HG02885 (cell line): ENCODE measurements at regions not wholly inside any gene's neighbourhood (a gene's known extent, or its start where the extent isn't known, plus 50 kb on each side); places are given as distances from the start of the nearest gene placed in this dataset.
"Not testable (repeated sequence)": the region's sequence is repeated elsewhere in the genome, so short reads cannot be mapped to it uniquely, and the experiment has no call there.

Source experiments
- ATAC-seq: cut with Tn5 transposase; IDR thresholded peaks from one replicate; pipeline ENCODE4 v1.9.1; 2021; ENCODE audit warnings: mild to moderate bottlenecking; ENCODE audit not compliant: unreplicated experiment, poor library complexity

DNA sequence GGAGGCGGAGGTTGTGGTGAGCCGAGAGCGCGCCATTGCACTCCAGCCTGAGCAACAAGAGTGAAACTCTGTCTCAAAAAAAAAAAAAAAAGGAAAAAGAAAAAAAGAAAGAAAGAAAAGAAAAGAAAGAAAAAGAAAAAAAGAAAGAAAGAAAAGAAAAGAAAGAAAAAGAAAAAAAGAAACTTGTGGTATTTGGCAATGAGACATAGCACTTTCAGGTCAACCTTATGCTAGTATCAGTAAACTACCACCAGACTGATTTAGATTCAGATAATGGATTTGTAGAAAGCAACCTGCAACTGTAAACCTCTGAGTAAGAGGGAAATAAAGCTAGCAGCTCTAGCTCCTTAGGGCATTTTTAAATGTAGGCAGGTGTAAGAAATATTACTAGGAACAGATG lies 144.0 kb upstream of the ZNF608 start:
- ATAC-seq: not testable (repeated sequence)

DNA sequence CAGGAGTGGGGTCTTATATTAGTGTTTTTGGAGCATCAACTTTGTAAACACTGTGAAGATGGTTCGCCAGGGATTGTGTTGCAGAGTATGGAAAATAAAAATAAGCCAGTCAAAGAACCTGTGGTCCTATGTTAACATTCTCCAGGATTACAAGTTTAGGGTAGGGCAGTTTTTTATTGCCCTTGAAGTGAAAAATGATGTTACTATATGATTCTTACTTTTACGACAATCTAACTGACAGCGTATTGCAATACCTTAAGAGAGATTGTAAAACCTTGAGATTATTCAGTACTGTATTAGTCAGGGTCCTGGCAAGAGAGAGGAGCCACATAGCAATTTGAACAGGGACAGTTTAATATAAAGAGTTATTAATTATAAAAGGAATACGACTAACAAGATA lies 144.7 kb upstream of the ZNF608 start:
- ATAC-seq: no peak

DNA sequence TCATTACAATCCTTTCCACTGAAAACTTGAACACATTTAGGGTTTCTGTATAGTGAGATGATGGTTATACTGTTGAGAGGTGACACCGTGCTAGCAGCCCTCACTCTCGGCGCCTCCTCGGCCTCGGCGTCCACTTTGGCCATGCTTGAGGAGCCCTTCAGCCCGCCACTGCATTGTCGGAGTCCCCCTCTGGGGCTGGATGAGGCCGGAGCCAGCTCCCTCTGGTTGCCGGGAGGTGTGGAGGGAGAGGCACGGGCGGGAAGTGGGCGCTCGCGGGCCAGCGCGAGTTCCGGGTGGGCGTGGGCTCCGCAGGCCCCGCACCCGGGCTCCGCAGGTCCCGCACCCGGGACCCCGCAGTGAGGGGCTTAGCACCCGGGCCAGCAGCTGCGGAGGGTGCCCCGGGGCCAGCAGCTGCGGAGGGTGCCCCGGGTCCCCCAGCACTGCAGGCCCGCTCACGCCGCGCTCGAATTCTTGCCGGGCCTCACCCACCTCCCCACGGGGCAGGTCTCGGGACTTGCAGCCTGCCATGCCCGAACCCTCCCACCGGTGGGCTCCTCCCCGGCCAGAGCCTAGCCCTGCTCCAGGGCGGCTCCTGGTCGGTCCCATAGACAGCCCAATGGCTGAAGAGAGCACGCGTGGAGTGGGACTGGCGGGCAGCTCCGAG lies 145.9 kb upstream of the ZNF608 start:
- ATAC-seq: no peak

DNA sequence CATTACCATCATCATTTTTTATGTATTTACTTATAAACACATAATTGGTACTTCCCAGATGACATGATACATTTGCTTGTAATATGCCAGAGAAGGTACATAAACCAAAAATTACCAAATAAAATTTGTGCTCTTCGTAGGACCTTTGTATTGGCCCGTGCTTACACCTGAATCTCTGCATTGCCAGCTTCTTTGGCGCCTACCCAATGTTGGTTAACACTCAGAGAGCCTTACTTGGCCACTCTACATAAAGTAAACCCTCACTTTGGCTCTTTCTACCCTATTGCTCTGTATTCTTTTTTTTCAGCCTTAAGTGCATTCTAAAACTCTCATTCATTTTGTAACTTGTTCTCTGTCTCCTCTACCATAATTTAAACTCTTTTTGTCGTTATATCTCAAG lies 148.1 kb upstream of the ZNF608 start:
- ATAC-seq: no peak

DNA sequence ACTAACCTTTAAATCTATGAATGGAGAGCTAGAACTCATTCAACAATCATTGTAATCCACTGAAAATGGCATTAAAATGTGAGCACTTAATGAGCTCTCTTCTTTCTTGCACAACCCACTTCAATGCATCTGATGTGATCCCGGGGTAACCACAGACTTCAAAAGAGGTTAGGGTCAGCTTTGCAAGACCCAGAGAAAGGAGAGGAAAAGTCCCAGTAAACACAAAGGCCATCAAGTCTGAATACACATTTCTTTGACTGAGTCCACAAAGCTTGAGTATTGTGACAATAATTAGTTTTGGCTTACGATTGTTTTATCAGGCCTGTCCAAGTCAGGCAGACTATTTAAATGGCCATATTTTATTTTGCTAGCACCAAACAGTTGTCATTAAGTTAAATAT lies 148.8 kb upstream of the ZNF608 start:
- ATAC-seq: no peak

DNA sequence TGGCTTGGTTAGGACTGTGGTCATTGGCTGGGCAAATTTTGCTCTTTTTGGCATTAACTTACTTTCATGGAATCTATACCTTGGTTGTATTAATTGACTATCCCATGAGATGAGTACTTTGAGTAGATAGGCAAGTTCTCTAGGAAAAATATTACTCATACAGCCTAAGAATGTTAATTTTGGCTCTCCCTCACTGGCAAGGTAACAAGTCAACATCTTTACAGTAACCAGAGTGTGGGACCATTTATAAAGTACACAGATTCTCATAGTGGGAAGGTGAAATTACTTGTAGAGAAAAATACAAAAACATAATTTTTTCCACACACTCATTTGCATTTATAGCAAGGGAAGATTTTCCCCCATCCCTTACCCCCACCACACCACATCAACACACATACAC lies 154.6 kb upstream of the ZNF608 start:
- no peak for ATAC-seq

DNA sequence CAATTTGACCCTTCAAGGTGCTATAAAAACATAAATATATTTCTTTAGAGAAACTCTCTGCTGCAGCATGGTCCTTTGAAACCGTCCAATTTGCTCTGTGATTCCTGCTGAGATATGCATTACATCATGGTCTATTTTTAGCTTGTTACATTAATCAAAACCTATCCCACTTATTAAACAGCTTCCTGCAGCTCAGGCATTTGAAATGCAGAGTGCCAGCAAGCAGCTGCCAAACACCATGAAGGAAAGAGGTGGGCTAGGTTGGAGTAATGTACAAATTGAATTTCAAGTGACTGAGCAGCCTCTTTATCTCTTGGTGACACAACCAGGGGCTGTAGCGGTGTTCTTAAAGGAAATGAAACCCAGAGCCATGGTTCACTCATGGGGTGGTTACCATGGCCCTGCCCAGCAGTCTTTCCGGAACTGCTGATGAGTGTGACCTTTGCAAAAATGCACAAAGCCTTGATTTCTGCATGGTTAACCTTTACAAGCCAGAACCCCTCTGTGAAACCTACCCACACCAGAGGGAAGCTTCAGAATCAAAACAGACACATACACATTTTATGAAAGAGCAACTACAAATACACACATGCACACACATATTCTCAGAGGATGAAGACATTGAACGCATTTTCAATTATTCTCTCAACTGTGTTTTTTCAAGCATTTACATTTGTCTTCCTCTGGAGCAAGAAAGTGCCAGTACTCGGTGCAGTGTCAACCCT lies 155.8 kb upstream of the ZNF608 start:
- ATAC-seq: peak; percentile 98

DNA sequence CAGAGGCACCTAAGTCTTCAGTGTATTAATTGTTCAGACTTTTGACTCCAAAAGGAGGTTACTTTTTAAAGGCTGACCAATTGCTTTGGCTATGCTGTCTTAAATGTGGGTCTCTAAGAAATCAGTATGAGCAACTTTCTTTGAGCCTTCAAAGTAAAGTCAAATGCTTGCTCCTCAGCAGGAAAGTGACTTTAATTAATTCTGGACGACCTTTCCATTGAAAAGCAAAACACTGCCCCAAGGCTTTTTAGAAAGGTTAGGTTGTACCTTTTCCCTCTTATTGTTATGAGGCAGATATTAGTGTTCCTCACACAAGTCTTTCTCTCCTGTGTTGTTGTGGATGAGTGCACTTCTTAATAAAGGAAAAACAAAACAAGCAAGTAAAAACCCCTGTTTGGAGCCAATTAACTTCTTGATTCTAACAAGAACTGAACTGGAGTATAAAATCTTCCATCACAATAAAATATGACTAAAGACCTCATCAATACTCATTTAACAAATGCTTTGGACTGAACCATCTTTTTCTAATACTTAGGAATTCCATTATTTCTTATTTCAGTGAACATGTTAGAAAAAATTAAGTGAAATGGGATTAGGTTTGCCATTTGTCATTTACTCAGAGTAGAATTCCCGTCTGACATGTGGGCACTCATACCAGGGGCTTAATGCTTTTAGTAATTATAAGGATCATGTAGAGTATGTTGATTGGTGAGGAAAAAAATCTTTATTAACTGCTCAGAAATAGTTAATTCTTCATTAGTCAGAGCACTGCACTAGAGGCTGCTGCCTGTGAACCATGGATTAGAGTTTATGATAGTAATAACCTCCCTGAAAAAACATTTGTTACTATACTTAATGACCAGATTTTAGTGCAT lies 159.1 kb upstream of the ZNF608 start:
- no peak for ATAC-seq

DNA sequence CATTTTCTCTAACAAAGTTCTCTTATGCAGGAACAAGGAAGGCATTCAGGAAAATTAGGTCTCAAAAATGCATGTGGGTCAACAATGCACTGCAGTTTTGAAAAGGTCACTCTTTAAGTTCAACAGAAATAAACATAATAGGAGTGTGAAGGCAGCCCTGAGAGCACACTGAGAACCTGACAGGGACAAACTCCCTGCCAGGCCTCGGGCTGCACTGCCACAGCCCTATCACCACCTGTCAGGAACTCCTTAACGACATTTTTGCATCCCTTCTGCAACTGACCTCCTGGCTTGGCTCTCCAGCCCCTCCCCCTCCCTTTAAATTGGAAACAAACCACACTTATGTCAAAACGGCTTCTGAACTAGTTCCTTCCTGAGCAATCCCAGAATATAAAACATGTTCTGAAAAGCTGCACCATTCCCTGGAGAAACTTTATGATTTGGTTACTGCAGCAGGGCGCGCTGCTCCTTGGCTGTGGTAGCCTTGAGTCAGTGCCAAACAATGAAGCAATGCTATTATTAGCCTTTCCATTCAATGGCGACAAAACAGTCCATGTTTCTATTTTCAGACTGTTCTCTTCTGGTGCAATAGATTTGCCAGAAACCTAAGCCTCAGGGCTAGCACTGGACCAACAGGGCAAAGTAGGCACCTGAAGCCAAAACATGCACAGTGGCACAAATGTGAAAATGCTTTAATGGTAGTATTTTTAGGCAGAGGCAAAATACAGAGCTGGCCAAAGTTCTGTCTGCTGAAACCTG lies 160.1 kb upstream of the ZNF608 start:
- ATAC-seq: no peak

DNA sequence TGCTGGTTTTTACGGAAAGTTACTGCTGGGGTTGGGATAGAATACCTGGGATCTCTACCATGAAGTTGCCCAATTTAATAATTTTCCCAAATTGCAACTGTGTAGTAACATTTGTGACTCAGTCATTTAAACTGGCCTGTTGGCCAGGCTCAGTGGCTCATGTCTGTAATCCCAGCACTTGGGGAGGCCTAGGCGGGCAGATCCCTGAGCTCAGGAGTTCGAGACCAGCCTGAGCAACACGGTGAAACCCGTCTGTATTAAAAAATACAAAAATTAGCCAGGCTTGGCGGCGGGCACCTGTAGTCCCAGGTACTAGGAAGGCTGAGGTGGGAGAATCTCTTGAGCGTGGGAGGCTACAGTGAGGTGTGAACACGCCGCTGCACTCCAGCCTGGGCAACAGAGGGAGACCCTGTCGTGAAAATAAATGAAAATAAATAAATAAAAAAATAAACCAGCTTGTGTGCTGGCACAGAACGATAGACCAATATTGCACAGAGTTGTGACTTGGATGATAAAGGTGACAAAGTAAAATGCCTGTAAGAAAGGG lies 160.7 kb upstream of the ZNF608 start:
- ATAC-seq: no peak

DNA sequence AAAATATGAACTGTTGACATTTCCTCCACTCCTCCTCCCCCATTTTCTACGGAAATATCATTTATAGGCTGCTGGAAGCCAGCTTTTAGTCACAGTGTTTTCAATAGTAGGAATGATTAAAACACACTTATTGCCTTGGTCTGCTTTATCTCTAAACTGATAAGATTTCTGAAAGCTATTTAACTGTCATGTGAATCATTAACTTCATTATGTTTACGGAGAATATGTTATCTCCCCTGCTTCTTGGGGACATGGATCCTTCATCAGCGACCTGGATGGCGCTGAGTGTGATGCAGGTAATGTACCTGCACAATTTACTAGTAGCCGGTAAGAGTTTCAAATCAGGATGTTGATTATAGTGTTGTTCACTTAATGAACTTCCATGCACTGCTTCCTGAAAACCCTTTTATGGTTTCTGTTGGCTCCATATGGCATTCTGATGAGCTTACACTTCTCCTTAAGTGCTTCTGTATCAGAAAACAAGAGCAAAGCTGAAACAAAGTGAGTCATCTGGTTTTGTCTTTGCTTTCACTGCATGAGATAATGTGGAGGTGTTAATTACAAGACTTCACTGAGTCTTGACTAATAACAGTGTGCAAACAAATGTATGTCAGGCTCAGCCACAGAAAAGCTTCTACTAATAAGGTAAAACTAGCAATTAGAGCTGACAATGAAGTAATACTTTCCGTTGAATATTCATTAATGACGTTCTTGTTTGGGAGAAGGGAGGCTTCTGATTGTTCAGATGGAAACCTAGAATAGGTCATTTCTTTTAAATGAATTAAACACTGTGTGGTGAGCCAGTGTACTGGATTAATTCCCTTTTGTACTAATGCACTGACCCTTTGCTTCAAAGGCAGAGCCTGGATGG lies 162.4 kb upstream of the ZNF608 start:
- peak; percentile 88 for ATAC-seq

DNA sequence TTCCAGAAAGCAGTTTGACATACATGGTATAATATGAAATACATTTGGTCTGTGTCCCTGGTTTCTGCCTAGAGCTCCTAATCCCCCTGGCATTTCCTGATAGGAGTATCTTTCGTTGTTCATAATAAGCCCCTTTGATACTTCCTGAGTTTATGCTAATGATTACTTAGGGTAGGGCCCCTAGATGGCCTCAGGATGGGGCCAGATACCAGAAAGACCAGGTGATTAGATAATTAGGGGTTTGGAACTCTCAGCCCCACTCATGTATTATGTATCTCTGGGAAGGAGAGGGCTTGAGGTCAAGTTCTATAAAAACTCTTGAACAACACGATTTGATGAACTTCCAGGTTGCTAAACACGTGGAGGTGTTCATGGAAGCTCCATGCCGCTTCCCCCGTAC lies 163.3 kb upstream of the ZNF608 start:
- no peak for ATAC-seq

DNA sequence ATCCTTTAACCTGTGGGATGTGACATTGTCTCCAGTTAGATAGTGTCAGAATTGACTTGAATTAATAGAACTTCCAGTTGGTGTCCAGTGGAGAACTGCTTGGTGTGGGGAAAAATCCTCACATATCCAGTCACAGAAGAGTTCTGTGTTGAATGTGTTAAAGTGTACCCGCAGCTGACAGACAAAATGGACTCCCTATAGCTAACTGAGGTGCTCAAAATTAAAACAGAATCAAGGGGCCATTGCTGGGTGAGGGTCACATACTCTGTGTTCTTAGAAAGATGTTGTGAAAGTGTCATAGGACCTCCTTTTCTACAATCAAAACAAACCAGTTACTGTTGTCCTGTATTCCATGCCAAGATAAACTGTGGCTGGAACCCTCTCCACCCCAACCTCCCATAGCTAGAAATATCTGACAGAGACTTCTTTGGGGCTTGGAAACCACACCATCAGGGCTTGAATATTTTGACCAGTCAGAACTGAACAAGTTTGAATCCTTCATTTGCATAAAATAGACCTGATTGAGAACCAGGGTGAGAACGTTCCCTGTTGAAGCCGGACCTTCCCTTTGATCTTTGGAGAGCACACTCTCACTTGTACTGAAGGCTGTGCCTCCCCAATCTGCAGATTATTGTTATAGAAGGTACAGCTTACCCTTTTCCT lies 164.0 kb upstream of the ZNF608 start:
- ATAC-seq: peak; percentile 65

DNA sequence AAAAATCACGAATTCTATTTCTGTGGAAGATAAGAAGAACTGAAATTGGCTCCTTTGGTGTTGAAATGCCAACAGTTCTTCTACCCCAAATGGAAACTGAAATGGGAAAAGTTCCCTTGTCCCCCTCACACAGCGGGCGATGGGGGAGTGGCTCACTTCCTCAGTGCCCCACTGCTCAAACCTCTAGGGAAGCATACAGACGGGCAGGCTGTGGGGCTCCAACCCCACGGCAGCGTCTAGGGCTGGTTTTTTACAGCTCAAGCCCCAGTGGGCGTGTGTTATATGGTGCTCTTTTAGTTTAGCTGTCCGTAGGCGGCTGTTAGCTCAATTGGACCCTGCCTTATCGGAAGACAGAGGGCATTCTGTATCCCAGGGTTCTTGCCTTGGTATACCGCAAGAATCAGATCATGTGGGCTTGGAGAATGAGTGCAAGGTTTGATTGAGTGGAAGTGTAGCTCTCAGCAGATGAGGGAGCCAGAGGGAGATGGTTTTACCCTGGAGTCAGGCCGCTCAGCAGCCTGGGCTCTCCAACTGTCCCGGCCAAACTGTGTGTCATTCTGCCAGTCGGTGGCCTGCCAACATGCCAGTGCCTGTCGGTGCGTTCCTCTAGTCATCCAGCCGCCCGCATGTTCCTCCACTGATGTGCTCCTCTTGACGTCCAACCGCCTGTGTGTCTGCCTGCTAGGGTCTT lies 166.3 kb upstream of the ZNF608 start:
- ATAC-seq: no peak

DNA sequence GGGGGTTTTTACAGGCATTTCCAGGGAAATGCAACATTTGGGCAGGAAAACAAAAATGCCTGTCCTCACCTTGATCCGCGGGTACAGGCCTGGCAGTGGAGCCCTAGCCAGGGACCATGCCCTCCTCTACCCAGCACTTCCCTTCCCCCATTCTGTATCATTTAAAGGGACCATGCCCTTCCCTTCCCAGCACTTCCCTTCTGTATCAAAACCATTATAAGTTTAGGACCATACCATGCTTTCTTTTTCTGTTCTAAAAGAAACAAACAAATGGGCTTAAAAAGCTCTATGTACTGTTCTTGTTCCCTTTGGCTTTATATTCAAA lies 166.9 kb upstream of the ZNF608 start:
- ATAC-seq: no peak

DNA sequence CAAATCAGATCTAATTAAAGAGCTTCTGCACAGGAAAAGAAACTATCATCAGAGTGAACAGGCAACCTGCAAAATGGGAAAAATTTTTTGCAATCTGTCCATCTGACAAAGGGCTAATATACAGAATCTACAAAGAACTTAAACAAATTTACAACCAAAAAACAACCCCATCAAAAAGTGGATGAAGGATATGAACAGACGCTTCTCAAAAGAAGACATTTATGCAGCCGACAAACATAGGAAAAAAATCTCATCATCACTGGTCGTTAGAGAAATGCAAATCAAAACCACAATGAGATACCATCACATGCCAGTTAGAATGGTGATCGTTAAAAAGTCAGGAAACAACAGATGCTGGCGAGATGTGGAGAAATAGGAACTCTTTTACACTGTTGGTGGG lies 169.9 kb upstream of the ZNF608 start:
- not testable (repeated sequence) for ATAC-seq

DNA sequence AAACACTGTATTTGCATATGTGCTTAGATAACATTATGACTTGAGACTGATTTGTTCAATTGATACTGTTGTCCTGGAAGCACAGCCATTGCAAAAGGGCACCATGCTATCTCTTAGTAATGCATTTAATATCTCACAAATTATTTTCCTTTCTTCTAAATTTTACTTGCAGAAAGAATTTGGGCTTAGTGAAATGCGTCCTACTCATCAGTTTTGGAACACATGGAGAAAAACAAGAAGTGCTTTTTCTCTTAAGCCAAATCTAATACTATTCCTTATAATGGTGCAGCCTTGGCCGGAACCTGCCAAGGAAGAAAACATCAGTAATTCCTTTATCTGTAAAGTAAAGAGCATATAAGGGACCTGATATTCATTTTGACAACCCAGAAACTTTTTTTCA lies 172.2 kb upstream of the ZNF608 start:
- no peak for ATAC-seq

DNA sequence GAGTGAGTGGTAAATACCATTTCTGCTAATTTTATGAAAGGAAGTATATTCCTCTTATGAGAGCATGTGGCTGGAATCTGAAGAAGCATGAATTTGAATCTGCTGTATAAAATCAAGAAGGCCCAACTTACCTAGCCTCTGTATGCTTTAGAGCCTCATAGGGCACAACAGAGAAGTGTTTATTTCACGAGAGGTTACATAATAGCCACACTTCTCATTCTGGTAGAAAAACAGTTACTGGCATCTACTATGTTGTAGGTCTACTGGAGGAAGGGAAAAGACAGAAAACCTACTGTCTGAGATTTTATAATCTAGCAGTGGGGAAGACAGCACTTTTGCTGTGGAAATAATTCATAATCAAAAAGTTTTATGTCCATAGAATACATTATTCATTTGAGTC lies 172.6 kb upstream of the ZNF608 start:
- ATAC-seq: no peak
